HG02981 (cell line): ENCODE measurements at regions not wholly inside any gene's neighbourhood (a gene's known extent, or its start where the extent isn't known, plus 50 kb on each side); places are given as distances from the start of the nearest gene placed in this dataset.

Experiments
- ATAC-seq: cut with Tn5 transposase; IDR thresholded peaks from one replicate; pipeline ENCODE4 v1.9.1; 2021; ENCODE audit warnings: mild to moderate bottlenecking, moderate library complexity; ENCODE audit not compliant: unreplicated experiment

GRCh38 chr15:46682969-46683791, 1034.1 kb upstream of the SEMA6D start:
- ATAC-seq, result no peak

GRCh38 chr15:46685096-46685495, 1032.2 kb upstream of the SEMA6D start:
- no peak for ATAC-seq

GRCh38 chr15:46685681-46686080, 1031.6 kb upstream of the SEMA6D start:
- ATAC-seq, result no peak

GRCh38 chr15:46696281-46696680, 1021.0 kb upstream of the SEMA6D start:
- no peak for ATAC-seq

- no peak for ATAC-seq
Observed at GRCh38 chr15:46701346-46701745, 1016.0 kb upstream of the SEMA6D start.

GRCh38 chr15:46701896-46702295, 1015.4 kb upstream of the SEMA6D start:
- ATAC-seq, result no peak

- no peak for ATAC-seq
Observed at GRCh38 chr15:46703020-46703861, 1014.1 kb upstream of the SEMA6D start.

DNA sequence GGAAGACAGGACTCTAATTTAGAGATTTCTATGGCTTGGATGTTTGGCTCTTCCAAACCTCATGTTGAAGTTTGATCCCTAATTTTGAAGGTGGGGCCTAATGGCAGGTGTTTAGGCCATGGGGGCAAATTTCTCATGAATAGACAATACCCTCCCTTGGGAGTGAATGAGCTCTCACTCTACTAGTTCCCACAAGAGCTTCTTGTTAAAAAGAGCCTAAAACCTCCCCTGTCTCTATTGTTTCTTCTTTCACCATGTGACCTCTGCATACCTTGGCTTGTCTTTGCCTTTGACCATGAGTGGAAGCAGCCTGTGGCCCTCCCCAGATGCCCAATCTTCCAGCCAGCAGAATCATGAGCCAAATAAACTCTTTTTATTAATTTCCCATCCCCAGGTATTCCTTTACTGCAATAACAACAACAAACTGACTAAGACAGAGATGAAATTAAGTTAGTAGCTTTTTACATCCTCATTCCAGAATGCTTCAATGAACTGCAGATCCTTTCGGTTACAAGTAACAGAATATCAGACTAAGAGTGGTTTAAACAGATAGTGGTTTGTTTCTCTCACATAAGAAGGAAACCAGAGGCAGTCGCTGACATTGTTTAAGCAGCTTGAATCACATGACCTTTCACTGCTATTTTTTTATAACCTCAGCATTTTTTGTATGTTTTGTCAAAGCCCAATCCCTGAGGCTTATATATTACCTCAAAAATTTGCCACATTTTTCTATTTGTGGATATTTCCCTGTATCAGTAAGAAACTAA, 1013.3 kb upstream of the SEMA6D start:
- no peak for ATAC-seq

DNA sequence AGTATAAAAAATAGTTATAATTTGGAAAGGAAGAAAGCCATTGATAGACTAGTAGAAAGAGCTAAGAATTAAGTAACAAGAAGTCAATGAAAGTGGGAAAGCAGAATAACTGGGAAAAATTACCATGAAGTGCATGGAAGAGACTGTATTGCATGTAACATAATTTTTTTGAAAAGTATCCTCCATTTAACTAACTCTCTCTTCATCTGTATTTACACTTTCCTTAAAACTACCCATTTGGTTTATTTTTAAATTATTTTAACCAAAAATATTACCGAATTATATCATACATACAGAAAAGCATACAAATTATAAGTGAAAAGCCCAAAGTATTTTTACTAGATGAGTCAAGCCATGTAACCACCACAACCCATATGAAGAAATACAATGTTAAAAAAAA, 1009.9 kb upstream of the SEMA6D start:
- no peak for ATAC-seq

DNA sequence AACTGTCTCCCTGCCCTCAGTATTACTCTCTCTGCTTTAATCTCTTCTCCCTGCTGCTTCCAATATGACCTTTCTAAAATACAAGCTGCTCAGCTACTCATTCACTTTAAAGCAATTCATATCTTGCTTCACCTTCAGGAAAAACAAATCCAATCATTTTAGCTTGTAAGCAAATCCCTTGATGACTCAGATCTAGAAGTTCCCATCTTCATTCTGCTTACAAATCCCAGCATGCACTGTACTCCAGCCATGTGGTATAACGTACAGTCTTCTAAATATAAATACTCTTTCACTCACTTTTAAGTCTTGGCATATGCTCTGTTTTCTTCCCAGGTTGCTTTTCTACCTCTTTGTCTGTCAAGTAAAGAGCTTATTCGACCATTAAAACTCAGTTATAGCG, 1009.1 kb upstream of the SEMA6D start:
- no peak for ATAC-seq

GRCh38 chr15:46709460-46710083, 1007.7 kb upstream of the SEMA6D start:
- ATAC-seq, result no peak

- ATAC-seq, result no peak
Observed at GRCh38 chr15:46710401-46710960, 1006.8 kb upstream of the SEMA6D start.

DNA sequence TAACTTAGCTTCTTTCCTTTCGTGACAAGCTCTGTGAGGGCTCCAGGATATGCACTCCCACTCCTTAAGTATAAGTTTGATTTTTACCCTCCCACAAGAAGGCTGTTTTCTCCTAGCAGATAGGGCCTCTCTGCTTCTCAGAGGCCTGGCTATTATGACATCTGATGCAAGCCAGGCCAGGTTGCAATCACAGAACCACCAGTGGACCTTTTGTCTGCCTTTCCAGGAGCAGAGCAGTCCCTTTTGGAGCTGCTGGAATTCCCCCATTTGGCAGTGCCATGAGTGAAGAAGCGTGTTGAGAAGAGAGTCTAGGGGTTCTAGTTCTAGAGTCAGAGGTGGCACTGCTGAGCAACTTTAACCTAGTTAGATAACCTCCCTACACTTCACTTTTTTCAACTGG, 1004.3 kb upstream of the SEMA6D start:
- ATAC-seq, result no peak

DNA sequence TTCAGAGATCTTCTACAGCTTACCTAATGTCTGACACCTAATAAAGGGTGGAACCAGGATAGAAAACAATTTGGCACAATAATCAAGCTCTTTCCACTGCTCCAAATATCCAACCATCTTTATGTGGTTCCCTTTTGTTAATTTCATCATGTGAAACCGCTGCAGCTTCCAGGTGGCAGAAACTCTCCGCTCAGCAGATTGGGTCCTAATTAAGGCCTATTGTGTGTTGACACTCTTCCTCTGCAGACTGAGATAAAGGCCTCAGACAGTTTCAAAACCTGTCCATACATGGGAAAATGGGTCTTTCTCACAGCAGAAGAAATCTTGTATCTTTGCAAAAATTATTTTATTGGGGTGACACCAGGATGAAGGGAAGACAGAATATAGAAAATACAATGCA, 1002.4 kb upstream of the SEMA6D start:
- ATAC-seq, result no peak

DNA sequence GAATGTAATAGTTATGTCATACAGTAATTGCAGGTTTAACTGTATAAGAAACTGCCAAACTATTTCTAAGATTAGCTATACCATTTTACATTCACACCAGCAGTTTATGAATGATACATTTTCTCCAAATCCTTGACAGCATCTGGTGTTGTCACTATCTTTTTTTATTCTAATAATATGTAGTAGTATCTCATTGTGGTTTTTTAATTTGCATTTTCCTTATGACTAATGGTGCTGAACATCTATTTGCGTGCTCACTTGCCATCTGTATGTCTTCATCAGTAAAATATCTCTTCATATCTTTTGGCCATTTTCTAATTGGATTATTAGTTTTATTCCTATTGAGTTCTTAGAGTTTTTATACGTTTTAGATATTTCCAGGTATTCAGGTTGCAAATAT, 994.0 kb upstream of the SEMA6D start:
- no peak for ATAC-seq

- no peak for ATAC-seq
Observed at GRCh38 chr15:46732060-46732459, 985.2 kb upstream of the SEMA6D start.

DNA sequence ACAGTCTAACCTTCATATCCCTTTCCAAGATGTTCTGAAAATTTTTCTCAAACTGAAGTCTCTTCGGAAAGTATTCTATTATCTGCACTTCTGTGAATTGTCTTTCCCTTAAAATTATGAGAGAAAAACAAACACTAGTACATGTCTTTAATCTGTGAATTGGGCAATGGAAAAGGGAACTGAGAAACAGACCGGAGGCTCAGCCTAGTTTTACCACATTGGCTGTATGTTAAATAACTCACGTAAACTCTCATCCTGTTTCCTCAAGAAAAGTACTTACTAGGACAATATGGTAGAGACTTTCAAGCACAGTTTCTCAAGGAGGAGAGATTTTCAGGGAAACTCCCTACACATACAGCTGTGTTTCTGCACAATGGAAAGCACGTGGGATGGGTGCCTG, 982.2 kb upstream of the SEMA6D start:
- no peak for ATAC-seq

DNA sequence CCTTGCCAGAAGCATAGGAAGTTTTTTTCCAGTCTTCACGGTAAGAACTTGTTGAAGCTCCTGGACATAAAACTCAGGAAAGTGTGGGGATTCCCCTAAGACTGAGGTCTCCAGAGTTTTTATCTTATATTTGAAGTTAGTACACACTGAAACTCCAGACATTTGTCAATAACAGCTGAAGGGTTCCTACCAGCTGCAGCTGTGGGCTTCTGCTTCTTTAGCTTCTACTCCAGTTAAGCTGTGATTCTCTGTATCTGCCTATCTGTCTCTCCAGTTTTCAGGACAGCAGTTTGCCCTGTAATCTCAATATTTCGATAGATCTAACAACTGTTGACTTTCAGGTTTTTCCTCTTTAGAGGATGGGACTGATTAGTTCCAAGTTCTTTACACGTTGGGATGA, 966.0 kb upstream of the SEMA6D start:
- no peak for ATAC-seq

DNA sequence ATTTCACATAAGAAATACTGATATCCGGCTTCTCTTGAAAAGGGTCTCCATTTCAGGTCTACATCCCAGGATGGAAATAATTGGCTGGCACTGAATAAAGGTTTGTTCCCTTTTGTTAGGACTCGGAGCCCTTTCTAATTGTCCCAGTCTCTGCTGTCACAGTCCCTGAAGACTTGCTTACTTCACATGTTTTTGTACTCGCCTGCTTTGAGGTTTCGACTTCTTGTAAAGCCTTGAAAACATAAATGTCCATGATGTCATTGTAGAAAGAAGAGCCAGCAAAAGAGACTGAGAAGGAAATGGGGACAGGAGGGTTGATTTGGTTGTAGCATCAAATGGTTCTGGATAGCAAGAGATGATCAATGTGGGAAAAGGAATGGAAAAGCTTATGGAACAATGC, 963.4 kb upstream of the SEMA6D start:
- ATAC-seq, result no peak

GRCh38 chr15:46763091-46763490, 954.2 kb upstream of the SEMA6D start:
- no peak for ATAC-seq

GRCh38 chr15:46764851-46765250, 952.5 kb upstream of the SEMA6D start:
- no peak for ATAC-seq
